ENCODE measurements at regions not wholly inside any gene's neighbourhood (a gene's known extent, or its start where the extent isn't known, plus 50 kb on each side); places are given as distances from the start of the nearest gene placed in this dataset.

DNA sequence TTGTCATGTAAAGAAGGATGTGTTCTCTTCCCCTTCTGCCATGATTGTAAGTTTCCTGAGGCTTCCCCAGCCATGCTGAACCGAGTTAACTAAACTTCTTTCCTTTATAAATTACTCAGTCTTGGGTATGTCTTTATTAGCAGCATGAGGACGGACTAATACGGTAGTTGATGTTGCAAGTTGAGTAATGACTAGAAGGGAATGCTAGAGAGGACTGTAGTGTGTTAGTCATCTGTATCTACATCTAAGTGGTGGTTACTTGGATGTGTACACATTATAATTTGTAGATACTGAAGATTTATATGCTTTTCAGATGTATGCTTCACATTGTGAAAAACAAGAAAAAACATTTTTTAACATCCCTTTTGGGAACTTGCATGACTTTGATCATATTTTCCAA lies 244.6 kb downstream of the POLR1F start:
- TF ChIP-seq NR2C2 (CRISPR knock-in tag; IDR thresholded peaks at IDR 0.05): no peak
- TF ChIP-seq, protein P1, sequence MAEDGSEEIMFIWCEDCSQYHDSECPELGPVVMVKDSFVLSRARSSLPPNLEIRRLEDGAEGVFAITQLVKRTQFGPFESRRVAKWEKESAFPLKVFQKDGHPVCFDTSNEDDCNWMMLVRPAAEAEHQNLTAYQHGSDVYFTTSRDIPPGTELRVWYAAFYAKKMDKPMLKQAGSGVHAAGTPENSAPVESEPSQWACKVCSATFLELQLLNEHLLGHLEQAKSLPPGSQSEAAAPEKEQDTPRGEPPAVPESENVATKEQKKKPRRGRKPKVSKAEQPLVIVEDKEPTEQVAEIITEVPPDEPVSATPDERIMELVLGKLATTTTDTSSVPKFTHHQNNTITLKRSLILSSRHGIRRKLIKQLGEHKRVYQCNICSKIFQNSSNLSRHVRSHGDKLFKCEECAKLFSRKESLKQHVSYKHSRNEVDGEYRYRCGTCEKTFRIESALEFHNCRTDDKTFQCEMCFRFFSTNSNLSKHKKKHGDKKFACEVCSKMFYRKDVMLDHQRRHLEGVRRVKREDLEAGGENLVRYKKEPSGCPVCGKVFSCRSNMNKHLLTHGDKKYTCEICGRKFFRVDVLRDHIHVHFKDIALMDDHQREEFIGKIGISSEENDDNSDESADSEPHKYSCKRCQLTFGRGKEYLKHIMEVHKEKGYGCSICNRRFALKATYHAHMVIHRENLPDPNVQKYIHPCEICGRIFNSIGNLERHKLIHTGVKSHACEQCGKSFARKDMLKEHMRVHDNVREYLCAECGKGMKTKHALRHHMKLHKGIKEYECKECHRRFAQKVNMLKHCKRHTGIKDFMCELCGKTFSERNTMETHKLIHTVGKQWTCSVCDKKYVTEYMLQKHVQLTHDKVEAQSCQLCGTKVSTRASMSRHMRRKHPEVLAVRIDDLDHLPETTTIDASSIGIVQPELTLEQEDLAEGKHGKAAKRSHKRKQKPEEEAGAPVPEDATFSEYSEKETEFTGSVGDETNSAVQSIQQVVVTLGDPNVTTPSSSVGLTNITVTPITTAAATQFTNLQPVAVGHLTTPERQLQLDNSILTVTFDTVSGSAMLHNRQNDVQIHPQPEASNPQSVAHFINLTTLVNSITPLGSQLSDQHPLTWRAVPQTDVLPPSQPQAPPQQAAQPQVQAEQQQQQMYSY (CRISPR knock-in tag; IDR thresholded peaks at IDR 0.05): no peak
- Mint-ChIP-seq H3K4me1 (no peaks in the 10 kb centered on the region), H3K27me3 (ENCODE audit: low read depth) (no peaks in the 10 kb centered on the region), H3K4me3 (no peak overlapping the region), H3K36me3 (no peaks in the 10 kb centered on the region), H3K27ac (no peak overlapping the region), H3K9me3 (no peaks in the 10 kb centered on the region)
- no peak for DNase-seq (ENCODE audit: low spot score)
- no peak for ATAC-seq
- POLR2A ChIA-PET: no interaction called here
- CTCF ChIA-PET: no interaction called here

DNA sequence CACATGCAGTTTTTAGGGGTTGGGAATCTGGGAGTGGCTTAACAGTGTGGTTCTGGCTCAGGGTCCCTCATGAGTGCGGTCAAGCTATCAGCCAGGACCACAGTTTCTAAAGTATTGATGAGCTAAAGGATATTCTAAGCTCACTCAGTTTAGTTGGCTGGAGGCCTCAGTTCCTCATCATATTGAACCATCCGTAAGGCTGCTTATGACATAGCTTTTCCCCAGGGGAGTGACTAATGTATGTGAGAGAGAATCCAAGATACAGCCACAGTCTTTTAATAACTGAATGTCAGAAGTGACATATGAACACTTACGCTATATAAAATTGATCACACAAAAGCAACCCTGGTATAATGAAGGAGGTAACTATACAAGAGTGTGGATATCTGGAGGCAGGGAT lies 245.3 kb downstream of the POLR1F start:
- TF ChIP-seq JUN (CRISPR knock-in tag; IDR thresholded peaks at IDR 0.05) (no peak), PRRX2 (CRISPR knock-in tag; IDR thresholded peaks at IDR 0.05) (no peak), MYBL2 (CRISPR knock-in tag; IDR thresholded peaks at IDR 0.05) (no peak), OVOL2 (CRISPR knock-in tag; IDR thresholded peaks at IDR 0.05; ENCODE audit: borderline replicate concordance) (no peak), TEAD4 (CRISPR knock-in tag; IDR thresholded peaks at IDR 0.05) (no peak), ZNF138 (CRISPR knock-in tag; conservative IDR thresholded peaks at IDR 0.05) (no peak), KAT7 (CRISPR knock-in tag; IDR thresholded peaks at IDR 0.05; ENCODE audit: borderline replicate concordance) (no peak)
- TF ChIP-seq, protein P2, sequence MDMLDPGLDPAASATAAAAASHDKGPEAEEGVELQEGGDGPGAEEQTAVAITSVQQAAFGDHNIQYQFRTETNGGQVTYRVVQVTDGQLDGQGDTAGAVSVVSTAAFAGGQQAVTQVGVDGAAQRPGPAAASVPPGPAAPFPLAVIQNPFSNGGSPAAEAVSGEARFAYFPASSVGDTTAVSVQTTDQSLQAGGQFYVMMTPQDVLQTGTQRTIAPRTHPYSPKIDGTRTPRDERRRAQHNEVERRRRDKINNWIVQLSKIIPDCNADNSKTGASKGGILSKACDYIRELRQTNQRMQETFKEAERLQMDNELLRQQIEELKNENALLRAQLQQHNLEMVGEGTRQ (CRISPR knock-in tag; IDR thresholded peaks at IDR 0.05): no peak
- TF ChIP-seq, protein P3, sequence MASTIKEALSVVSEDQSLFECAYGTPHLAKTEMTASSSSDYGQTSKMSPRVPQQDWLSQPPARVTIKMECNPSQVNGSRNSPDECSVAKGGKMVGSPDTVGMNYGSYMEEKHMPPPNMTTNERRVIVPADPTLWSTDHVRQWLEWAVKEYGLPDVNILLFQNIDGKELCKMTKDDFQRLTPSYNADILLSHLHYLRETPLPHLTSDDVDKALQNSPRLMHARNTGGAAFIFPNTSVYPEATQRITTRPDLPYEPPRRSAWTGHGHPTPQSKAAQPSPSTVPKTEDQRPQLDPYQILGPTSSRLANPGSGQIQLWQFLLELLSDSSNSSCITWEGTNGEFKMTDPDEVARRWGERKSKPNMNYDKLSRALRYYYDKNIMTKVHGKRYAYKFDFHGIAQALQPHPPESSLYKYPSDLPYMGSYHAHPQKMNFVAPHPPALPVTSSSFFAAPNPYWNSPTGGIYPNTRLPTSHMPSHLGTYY (CRISPR knock-in tag; IDR thresholded peaks at IDR 0.05): no peak
- no peaks in the 10 kb centered on the region for H3K4me1 Mint-ChIP-seq
- CTCF ChIA-PET: no interaction called here

DNA sequence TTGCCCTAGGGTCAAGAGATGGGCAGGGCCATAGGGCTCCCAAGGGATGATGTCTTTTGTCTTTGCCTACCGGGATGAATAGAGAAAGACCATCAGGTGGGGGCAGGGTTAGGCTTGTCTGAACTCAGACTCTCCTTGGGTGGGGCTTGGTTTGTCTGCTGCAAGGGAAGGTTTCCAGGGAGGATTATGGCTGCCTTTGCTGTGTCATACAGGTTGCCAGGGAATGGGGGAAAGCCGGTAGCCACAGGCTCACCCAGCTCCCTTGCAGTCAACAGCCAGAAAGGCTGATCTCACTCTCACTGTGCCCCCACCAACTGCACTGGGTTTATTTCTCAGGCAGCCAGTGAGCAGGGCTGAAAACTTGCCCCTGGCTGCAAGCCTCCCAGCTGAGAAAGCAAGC lies 253.2 kb downstream of the POLR1F start:
- DNase-seq (ENCODE audit: low spot score): no peak
- Mint-ChIP-seq H3K9me3 (peaks cover 26% of the 10 kb centered on the region), H3K27me3 (ENCODE audit: low read depth) (no peaks in the 10 kb centered on the region), H3K36me3 (peaks cover 12% of the 10 kb centered on the region; the same call in 1 of the 2 replicates), H3K4me3 (no peak overlapping the region), H3K4me1 (peaks cover 5% of the 10 kb centered on the region; the same call in 1 of the 2 replicates), H3K27ac (no peak overlapping the region)
- ChIA-PET CTCF (no interaction called here), POLR2A (no interaction called here)
- TF ChIP-seq ZNF416 (CRISPR knock-in tag; IDR thresholded peaks at IDR 0.05) (no peak), GABPB1 (CRISPR knock-in tag; IDR thresholded peaks at IDR 0.05) (no peak), ELF4 (CRISPR knock-in tag; IDR thresholded peaks at IDR 0.05; ENCODE audit: low read depth) (no peak), MXD4 (CRISPR knock-in tag; IDR thresholded peaks at IDR 0.05; ENCODE audit: borderline replicate concordance) (no peak), FOXJ3 (CRISPR knock-in tag; IDR thresholded peaks at IDR 0.05; ENCODE audit: borderline replicate concordance) (no peak), SP1 (CRISPR knock-in tag; conservative IDR thresholded peaks at IDR 0.05) (no peak), CREM (CRISPR knock-in tag; IDR thresholded peaks at IDR 0.05) (no peak), ZBTB21 (CRISPR knock-in tag; IDR thresholded peaks at IDR 0.05; ENCODE audit: borderline replicate concordance) (no peak), CREB1 (CRISPR knock-in tag; IDR thresholded peaks at IDR 0.05) (no peak)
- TF ChIP-seq, protein P2 (CRISPR knock-in tag; IDR thresholded peaks at IDR 0.05): no peak
- ATAC-seq: peak; percentile 60

More for the DNA sequence above, 245.3 kb downstream of the POLR1F start:
- ATAC-seq (no peak), DNase-seq (ENCODE audit: low spot score) (no peak)
- POLR2A ChIA-PET: no interaction called here
- no peak overlapping the region for H3K27ac Mint-ChIP-seq
- no peaks in the 10 kb centered on the region for H3K9me3 Mint-ChIP-seq
- no peak overlapping the region for H3K4me3 Mint-ChIP-seq
- H3K36me3 Mint-ChIP-seq: no peaks in the 10 kb centered on the region
- H3K27me3 Mint-ChIP-seq (ENCODE audit: low read depth): no peaks in the 10 kb centered on the region
